Omental fat pad (tissue), 3 donors: ENCODE measurements at regions not wholly inside any gene's neighbourhood (a gene's known extent, or its start where the extent isn't known, plus 50 kb on each side); places are given as distances from the start of the nearest gene placed in this dataset.

Experiments
- ATAC-seq: fragments of 150-250 bp; one replicate; pipeline ENCODE4 v1.9.1; 2016; ENCODE audit warnings: mild to moderate bottlenecking, moderate library complexity; ENCODE audit not compliant: low FRiP score
- DNase-seq: peaks from one replicate; pipeline ENCODE4 v3.0.0-alpha.2; 2019; ENCODE audit warnings: low spot score
- CTCF ChIP-seq, 3 donors: fragments of 450-650 bp; IDR thresholded peaks; one replicate each; pipeline ENCODE4 v1.5.1; 2016 to 2017; ENCODE audit warnings: antibody characterized with exemption in 3 of 3, mild to moderate bottlenecking in 3 of 3, moderate library complexity in 2 of 3

DNA sequence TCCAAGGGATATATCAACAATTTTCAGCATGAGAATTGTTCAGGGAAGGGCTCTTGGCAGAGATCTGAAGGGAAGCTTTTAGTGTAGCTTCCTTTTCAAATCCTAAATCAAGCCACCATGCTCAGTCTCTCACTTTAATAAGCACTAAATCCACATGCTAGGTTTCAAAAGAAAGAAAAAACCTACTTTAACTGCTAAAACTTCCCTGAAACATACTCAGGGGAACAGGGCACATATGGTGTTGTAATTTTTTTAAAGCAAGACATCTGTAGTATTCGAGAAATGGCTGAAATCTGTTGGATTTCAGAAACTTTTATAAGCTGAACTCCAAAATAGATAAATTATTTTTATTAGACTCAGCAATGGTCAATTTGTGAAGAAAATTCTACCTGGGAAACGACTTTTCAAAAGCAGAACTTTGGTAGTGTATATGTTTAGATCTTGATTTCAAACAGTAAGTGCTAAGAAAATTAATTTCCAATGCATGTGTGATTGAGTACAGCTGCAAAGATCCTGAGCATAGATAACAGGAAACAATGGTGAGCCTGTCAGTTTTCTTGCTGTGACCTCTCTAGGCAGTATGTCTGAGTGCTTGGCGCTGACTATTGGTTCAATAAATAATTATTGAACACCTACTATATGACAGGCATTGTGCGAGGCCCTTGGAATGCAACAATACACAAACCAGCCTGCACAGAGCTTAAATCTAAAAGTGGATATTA is 804.5 kb upstream of the SOX9 start:
- TF ChIP-seq CTCF (IDR thresholded peaks at IDR 0.05): no peak
- DNase-seq (no peak), ATAC-seq (no peak)

DNA sequence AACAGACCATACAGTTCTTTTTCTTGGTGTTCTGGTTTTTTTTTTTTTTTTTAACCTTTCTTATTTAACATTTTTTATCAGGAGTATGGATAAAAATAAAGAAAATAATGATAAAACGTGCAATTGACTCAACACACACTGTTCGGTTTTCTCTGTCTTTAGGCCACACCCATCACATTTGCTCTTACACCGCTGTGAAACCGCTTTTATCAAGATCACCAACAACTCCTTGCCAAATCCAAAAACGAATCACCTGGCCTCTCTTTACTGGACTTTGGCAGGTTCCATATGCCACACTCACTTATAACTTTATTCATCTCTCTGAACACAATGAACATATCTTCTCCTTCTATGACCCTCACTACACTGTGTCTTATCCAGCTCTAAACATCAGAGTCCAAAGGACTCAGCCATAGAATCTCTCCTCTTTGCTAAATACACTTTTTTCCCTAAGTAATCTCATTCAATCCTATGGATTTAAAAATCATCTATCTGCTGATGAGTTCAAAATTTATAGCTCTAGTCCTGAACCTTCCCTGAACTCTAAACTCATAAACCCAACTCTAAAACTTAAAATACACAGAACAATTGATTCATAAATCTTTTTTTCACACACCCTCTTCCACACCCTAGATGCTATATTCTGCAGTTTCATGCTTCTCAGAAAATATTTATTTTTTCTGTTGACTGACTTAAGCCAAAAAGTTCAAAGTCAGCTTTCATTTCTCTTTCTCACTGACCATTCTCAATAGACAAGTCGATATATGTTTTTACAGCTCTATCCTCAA is 800.6 kb upstream of the SOX9 start:
- DNase-seq (no peak), ATAC-seq (no peak)
- TF ChIP-seq CTCF (IDR thresholded peaks at IDR 0.05): no peak

GRCh38 chr17:71325117-71325516 is 795.7 kb upstream of the SOX9 start:
- DNase-seq (no peak), ATAC-seq (no peak)
- no peak for TF ChIP-seq CTCF (IDR thresholded peaks at IDR 0.05)

DNA sequence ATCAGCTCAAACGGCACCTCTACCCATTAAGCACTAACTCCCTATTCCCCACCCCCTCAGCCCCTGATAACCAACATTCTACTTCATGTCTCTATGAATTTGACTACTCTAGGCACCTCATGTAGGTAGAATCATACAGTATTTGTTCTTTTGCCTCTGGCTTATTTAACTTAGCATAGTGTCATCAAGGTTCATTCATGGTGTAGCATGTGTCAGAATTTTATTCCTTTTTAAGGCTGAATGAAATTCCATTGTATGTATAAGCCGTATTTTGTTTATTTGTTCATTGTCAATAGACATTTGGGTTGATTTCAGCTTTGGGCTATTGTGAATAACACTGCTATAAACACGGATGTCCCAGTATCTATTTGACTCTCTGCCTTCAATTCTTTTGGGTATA is 794.9 kb upstream of the SOX9 start:
- DNase-seq: no peak
- no peak for TF ChIP-seq CTCF (IDR thresholded peaks at IDR 0.05)
- ATAC-seq: no peak

- TF ChIP-seq CTCF (IDR thresholded peaks at IDR 0.05): no peak
- DNase-seq (no peak), ATAC-seq (no peak)
These were observed 793.3 kb upstream of the SOX9 start for GRCh38 chr17:71327376-71328059.

DNA sequence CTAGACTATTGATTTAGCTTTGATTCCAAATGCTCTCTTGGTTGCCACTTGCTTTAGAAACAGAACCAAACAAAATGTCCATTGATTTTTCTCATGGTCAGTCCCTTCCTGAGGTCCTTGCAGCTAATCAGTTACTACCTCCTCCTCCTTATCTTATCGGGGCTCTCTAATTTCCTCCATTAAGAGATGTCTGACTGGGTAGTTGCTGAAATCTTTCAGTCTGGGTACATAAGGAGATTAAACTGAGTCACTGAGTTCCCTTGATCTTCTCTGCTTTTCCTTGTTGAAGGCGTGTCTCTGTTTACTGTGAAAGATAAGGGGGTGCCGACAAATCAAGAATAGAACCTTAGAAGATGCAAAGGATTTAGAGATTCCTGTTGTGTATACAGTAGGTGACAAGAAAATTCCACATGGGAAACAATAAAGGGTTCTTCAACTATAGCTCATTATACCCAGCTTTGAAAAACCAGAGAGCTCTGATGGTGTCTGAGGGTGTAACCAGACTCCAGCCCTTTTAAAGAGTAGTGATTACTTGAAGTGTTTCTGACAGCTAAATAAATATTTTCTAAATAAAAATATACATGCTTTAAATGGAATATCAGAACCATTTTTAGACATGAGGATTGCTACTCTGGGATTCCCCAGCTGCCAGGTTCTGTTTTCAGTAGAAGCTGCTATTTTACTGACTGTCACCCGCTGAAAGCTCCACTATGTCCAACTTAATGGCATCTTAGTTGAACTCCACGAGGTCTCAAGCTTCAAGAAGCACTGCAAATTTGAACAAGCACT is 791.3 kb upstream of the SOX9 start:
- no peak for TF ChIP-seq CTCF (IDR thresholded peaks at IDR 0.05)
- ATAC-seq (no peak), DNase-seq (no peak)
